NCI-H446 treated with DMSO at 0.1 percent for 48 hours (cell line): ENCODE measurements at regions not wholly inside any gene's neighbourhood (a gene's known extent, or its start where the extent isn't known, plus 50 kb on each side); places are given as distances from the start of the nearest gene placed in this dataset.
"Not testable (repeated sequence)": the region's sequence is repeated elsewhere in the genome, so short reads cannot be mapped to it uniquely, and the experiment has no call there.

Experiments used
- DNase-seq: peaks from one replicate; lab custom pipeline; 2025; lab: John Stamatoyannopoulos, UW

DNA sequence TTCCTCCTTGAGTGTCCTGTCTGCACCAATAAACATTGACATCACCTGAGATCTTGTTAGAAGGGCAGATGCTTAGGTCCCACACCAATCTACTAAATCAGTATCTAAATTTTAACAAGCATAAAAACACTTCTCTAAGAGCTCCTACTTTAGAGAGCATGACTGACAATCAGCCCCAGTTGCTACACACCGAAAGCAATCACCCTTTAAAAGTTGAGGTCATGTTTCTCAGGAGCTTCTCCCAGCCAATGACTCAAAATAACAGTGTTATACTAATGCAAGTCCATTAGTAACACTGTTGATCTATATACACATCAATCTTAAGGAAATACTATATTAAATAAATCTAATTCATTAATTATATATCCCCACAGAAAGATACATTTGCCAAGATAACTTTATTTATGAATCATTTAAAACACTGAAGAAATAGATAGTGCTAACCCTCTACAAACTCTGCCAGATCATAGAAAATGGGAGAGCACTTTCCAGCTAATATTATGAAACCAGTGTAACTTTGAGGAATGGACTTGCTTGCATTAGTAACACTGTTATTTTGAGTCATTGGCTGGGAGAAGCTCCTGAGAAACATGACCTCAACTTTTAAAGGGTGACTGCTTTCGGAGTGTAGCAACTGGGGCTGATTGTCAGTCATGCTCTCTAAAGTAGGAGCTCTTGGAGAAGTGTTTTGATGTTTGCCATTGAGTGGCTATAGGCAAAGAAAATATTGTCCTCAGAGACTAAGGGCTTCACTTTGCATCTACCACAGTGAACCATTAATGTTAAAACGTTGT, 109.8 kb upstream of the HDX start:
- DNase-seq, result no peak

DNA sequence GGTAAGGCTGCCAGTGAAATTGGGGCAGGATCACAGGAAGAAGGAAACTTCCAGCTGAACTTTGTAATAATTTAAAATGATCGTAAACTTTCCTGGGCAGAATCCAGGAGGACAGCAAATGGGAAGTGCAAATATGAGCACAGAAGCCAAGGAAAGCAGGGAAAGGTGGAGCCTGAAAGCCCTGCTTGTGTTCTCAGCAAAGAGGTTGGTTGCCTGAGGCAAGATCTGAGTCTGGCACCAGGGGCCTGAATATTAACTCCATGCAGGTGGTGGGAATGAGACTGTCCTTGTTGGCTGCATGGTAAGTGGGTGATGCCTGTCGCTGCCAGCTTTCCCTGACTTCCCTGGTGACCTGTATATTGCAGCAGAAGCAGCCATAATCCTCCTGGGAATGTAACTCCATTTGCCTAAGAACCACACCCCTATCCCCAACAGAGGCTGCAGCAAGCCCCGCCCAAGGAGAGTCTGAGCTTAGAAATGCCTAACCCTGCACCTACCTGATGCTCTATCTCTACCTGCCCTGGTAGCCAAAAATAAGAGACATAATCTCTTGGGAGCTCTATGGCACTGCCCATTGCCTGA, 132.0 kb upstream of the HDX start:
- no peak for DNase-seq

DNA sequence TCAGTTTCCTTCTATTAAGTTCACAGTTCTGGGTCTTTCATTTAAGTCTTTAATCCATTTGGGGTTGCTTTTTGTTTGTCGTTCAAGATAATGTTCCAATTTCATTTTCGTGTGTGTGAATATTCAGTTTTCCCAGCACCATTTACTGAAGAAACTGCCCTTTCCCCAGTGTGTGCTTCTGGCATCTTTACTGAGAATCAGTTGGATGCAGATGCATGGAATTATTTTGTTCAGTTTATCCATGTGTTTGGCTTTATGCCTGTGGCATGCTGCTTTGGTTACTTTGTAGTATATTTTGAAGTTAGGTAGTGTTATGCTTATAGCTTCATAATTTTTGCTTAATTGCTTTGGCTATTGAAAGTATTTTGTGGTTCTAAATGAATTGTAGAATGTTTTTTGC, 163.8 kb upstream of the HDX start:
- no peak for DNase-seq

DNA sequence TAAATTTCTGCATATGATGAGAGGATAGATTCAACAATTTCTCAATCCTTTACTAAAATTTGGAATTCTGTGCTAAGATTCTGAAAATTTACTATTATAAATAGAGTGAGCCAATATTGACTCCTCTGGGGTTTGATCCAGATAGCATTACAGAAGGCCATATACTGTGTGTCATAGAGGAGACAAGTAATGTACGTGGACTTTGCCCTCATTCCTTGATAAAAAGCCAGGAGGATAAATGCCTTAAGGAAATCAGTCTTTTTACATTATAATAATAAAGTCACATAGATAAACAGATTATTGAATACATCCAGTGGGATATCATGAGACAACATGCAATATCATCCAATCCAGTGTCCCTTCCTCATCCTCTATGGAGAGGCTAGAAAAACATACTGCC, 188.0 kb upstream of the HDX start:
- no peak for DNase-seq

DNA sequence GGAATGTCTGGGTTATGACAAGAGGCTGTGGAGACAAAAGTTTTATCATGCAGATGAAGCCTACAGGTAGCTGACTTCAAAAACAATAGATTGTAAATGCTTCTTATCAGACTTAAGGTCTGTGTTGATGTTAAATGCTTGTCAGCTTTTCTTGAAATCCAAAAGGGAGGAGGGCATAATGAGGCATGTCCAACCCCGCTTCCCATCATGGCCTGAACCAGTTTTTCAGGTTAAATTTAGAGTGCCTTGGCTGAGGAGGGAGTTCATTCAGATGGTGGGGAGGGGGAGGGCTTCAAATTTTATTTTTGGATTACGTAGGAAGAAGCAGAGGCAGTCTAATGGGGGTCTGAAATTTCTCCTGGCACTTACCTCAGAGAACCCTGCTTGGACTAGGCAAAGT, 207.7 kb upstream of the HDX start:
- DNase-seq, result no peak

DNA sequence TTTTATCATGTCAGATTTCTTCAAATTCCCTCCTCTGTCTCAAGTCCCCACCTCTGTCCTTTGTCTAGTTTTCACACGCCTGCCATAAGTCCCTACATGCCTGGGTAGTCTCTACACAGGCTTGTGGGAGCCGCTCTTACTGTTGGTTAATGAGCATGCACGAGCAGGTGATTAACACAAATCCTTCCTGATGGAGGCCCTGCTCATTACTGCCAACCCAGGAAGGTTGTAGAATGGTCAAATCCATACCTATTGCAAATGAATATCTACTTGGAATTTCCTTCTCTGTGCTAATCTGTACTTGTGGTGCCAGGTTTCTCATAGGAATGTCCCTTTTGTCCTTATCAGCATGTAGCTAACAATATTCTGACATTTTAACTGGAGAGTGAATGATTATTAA, 208.4 kb upstream of the HDX start:
- no peak for DNase-seq

DNA sequence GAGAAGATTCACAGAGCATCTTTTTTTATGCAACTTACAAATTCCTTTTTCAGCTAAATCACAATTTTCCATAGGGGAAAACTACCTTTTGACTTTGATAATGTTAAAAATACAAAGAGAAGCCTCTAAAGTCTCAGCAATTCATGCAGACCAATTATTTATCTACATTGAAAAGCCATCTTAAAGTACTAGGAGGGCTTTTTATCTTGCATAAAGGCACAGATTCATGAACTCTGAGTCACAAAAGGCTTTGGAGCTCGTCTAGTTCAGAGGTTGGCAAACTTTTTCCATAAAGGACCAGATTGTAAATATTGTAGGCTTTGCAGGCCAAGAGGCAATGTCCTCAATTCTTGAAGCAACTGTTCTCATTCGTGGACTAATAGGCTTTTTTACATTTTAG, 210.4 kb upstream of the HDX start:
- DNase-seq, result no peak

DNA sequence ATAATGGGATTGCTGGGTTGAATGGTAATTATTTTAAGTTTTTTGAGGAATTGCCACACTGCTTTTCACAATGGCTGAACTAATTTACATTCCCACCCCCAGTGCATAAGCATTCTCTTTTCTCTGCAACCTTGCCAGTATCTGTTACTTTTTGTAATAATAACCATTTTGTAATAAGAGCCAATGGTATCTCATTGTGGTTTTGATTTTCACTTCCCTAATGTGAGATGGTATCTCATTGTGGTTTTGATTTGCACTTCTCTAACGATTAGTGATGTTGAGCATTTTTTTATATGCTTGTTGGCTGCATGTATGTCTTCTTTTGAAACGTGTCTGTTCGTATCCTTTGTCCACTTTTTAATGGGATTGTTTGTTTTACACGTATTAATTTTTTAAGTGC, 213.1 kb upstream of the HDX start:
- DNase-seq, result no peak

DNA sequence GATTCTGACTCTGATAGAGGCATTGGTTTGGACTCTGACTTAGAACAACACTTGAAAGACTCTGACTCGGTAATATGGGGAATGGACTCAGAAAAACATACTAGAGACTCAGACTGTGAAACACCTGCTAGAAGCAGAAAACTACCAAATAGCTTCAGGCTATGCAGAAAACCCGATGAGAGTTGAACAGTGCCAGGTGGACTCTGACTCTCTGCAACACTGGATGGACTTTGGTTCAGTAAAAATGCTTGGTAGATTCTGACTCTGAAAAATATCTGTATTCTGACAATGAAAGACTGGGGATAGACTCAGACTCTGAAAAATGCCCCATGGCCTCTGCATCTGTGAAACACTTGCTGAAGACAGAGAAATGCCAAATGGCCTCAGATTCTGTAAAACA, 215.1 kb upstream of the HDX start:
- no peak for DNase-seq

DNA sequence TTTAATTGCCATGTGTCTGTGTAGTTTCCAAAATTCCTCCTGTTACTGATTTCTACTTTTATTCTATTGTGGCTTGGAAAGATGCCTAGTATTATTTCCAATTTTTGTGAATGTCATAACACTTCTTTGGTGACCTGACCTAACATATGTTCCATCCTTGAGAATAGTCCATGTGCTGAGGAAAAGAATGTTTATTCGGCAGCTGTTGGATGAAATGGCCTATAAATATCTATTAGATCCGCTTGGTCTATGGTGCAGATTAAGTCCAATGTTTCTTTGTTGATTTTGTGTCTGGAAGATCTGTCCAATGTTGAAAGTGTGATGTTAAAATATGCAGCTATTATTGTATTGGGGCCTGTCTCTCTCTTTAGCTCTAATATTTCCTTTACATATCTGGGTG, 219.2 kb upstream of the HDX start:
- no peak for DNase-seq

DNA sequence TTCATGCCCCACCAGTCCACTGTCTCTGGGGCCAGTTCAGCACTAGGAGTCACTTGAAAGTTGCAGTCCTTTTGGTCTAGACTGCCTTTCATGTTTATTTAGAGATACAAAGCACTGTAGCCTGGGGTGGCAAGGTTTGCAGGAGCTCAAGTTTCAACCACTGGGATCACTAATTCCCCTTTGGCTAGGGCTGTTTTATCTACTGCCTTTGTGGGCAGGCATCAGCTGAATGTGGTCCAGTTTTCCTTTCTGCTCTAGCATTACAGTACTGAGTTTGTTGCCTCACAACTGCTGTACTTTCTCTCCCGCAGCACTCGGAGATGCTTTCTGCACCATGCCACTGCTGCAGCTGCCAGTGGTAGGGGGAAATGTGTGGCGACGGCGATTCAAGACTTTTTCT, 222.3 kb upstream of the HDX start:
- DNase-seq, result no peak

DNA sequence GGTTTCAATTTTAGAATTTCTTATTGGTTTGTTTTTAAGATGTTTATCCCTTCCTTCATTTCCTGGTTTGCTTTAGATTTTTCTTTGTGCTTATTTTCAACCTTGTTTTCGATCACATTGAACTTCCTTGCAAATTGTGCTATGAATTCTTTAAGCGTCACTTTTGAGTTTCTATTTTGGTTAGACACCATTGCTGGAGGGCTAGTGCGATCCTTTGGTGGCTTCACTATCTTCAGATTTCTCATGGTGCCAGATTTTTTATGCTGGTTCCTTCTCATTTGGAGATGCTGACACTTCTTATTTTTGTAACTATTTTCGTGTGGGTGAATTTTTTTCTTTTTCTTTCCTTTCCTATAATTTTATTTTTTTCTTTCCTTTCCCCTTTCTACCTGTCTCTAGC, 227.2 kb upstream of the HDX start:
- no peak for DNase-seq

DNA sequence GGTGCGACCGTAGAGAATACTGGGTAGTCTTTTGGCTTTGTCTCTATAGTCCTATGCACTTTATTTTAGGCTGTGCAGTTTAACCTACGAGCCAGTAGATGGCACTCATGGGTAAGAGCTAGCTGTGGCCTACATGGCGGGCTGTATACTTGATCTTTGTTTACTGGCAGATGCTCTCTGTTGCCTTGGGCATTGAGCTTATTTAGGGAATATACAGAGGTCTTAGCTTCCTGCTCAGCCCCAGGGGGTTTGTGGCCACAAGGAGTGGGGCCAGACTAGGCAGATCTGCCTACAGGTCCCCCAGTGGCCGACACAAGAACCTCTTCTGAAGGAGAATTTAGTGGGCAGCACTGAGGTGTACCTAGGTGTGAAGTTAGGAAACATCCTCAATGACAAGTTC, 227.6 kb upstream of the HDX start:
- DNase-seq, result peak; percentile 27

DNA sequence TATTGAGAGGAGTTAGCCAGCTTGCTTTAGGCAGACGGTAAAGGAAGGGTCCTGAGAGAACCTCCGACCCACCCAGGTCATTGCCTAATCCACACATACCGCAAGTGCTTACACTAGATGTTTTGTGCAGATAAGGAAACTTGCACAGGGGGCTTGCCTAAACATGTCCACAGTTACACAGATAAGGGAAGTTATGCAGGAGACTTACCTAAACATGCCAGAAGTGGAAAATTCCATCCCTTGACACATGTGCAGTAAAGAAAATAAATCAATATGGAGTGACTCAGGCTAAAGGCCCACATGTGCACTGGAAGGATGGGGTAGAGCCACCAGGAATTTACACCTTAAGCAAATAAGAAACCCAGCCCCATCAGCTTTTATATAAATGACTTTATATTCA, 232.8 kb upstream of the HDX start:
- DNase-seq, result no peak

DNA sequence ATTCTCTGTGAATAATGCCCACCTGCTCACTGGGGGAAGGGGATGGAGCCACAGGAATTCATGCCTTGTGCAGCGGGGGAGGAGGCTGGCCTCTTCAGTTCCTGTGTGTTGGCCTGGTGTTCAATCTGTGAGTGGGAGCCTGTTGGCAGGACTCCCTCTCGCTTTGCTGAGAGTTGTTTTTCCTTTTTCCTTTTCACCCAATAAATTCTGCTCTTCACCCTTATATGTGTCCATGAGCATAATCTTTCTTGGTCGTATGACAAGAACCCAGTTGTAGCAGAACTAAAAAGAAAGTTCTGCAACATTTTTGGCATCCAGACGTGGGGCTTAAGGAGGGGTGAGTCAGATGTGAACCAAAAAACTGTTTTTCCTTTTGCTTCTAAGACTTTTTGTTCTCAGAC, 235.2 kb upstream of the HDX start:
- no peak for DNase-seq

DNA sequence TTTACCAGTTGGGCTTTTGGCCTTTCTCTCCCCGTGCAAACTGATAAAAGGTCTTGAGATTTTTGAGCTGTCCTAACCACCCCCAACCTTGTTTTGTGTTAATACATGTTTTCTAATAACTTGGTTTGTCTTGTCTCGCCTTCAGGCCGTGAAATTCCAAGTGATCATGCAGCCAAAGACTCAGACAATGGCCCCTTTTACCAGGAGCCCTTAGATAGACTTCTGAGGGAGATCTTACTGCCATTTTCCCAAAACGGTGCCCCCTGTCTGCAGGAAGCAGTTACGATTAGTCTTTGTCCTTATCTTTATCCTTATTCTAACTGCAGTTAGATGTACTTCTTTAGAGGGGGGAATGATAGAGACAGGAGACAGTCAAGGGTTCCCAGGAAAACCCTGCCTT, 245.3 kb upstream of the HDX start:
- DNase-seq, result no peak

DNA sequence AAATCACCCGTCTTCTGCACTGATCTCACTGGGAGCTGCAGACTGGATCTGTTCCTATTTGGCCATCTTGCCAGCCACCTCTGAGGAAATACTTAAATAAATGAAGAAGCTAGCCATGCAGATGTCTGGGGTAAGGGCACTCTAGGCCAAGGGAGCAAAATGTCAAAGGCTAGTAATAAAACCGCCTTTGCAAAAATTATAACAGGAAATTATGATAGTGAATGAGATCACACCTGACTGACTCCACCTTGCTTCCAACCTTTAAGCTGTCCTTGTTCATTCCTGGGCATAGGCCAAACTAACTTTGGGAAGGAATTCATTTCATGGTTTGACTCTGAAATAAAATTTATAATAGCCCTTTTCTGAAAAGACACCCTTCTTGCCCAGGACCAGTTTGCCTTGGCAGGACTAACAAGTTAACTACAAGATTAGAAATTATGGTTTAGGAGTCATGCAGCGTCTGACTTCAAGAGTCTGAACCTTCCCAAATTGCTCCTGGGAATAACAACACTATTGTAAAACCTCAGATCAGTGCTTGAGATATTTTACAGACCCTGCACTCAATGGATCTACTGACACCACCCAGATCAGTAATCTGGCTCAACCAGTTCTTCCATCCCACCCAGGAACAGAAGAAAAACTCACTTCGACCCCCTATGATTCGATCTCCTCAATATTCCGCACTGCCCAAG, 246.9 kb upstream of the HDX start:
- DNase-seq, result no peak

DNA sequence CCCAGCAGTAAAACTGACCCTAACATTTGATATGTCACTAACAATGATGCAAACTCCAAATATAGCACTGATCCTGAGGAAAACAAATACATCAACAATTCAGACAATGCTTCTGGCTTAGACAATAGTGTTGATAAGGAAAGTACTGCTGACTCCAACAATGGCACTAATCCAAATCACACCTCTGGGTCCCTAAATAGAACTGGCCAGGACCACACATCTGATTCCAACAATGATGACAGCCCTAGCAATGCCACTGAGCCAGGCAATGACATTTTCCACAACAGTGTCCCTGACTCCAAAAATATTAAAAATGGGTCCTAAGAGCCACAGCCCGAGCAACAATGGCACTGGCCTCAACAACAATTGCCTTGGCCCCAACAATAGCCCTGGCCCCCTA, 243.1 kb upstream of the APOOL start:
- no peak for DNase-seq

DNA sequence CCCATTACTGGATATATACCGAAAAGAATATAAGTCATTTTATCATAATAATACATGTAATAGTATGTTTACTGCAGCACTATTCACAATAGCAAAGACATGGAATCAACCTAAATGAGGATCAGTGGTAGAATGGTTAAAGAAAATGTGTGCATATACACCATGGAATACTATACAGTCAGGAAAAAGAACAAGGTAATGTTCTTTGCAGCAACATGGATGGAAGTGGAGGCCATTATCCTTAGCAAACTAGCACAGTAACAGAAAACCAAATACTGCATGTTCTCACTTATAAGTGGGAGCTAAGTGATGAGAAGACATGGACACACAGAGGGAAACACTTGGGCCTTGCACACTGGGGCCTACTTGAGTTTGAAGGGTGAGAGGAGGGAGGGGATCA, 207.4 kb upstream of the APOOL start:
- no peak for DNase-seq

DNA sequence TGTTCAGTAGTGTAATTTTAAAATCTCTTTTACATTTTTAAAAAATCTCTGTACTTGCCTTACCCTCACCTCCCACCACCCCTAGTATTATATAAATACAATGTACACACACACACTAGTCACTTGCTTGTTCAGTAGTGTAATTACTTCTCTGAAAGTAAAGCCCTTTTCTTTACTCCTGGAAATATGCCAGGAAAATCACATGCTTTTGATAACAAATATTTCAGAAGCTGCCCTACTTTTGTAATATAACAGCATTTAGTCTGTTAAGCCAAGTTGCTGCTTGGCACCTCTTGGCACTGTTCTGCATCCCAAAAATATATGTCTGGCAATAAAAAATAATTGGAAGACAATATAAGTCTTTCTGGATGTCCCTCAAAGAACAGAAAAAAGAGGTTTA, 172.8 kb upstream of the APOOL start:
- no peak for DNase-seq

DNA sequence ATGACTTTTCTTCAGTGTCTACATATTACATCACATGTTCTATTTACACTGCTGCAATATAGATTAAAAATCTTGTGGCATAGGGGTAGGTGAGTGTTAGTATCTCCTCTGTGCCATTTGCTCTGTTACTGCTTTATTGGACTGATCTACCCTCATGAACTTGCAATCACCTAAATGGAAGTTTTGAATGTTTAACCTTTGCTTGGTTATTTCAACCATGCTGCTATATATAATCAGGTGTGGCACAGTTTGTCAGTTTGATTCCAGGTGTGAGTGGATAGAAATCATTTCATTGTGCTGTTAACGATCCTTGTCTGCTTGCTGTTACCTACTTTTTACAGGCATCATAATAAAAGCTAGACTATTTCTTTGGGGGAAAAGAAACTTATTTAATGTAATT, 157.1 kb upstream of the APOOL start:
- DNase-seq, result not testable (repeated sequence)

DNA sequence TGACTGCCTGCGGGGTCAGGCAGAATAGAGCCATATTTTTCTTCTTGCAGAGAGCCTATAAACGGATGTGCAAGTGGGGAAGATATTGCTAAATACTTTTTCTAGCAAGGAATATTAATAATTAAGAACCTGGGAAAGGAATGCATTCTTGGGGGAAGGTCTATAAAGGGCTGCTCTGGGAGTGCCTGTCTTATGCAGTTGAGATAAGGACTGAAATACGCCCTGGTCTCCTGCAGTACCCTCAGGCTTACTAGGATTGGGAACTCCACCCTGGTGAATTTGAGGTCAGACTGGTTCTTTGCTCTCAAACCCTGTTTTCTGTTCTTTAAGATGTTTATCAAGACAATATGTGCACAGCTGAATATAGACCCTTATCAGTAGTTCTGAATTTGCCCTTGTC, 152.5 kb upstream of the APOOL start:
- DNase-seq, result not testable (repeated sequence)

DNA sequence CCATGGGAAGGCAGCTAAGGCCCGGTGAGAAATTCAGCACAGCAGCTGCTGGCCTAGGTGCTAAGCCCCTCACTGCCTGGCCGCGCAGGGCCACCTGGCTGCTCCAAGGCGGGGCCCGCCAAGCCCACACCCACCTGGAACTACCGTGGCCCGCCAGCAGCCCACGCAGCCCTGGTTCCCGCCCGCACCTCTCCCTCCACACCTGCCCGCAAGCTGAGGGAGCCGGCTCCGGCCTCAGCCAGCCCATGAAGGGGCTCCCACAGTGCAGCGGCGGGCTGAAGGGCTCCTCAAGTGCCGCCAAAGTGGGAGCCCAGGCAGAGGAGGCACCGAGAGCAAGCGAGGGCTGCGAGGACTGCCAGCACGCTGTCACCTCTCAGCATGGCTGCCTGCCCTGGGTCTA, 146.9 kb upstream of the APOOL start:
- not testable (repeated sequence) for DNase-seq

DNA sequence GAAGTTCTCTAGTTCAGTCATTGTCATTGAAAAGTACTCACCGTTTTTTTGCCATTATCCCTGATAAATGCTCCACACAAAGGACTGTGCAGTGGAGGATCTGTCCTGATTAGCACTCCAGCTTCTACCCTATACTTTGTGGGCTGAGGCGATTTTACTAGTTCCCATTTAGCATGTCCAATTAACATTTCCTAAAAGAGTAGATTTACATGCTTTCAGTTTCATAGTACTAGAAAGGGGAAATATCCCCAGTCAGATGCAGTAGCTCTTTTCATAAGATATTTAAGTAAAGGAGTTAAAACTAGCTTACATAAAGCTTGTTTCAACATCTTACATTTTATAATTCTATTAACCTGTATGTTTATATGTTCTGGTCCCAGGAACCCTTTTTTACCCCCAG, 144.9 kb upstream of the APOOL start:
- not testable (repeated sequence) for DNase-seq
